Activated naive CD4-positive, alpha-beta T cell treated with Interleukin-2 at 50 U/mL for 16 hours (primary cell): ENCODE measurements at regions not wholly inside any gene's neighbourhood (a gene's known extent, or its start where the extent isn't known, plus 50 kb on each side); places are given as distances from the start of the nearest gene placed in this dataset.
"Not testable (repeated sequence)": the region's sequence is repeated elsewhere in the genome, so short reads cannot be mapped to it uniquely, and the experiment has no call there.

Source experiments
- DNase-seq: peaks from one replicate; pipeline ENCODE4 v3.0.0-alpha.2; 2020

DNA sequence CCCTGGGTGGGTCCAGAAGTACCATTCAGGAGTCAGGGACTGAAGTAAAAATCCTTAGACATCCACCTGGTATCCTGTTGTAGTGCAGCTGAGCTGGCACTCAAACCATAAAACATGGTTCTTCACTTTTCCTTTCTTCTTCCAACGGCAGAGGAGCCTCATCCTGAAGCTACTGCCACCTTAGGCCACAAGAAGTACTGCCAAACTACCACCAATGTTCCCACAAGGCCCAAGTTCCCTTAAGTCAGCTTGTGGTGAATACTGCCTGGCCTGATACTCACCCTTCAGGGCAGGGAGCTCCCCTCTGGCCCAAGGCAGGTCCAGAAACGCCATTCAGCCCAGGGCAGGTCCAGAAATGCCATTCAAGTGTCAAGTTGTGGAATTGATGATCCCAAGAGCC is 1053.4 kb upstream of the CITED2 start:
- no peak for DNase-seq

DNA sequence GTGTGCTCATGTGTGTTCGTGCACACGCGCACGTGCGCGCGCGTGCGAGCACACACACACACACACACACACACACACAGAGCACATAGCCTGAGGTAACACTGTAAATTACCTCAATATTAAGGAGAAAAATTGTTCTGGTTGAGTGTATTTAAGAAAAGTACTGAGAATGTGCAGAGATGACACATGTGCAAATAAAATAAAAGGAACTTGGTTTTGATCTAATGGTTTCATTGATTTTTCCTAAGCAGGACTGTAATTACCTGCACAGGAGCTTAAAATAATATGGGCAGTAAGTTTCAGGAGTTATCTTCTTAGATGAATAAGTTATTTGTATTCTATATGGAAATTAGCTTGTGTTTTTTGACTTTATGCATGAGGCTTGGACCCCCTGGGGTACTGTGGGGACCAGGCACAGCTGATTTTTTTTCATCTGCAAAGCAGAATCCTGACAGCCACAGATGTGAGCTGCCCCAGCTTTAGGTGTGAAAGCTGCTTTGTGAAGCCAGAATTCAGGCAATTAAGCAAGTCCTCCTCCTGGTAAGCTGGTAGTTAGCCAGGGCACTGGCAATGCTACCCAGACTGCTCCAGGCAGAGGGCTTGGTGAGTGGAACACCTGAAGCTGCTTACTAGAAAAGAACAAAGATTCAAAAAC is 1040.6 kb upstream of the CITED2 start:
- DNase-seq = no peak

DNA sequence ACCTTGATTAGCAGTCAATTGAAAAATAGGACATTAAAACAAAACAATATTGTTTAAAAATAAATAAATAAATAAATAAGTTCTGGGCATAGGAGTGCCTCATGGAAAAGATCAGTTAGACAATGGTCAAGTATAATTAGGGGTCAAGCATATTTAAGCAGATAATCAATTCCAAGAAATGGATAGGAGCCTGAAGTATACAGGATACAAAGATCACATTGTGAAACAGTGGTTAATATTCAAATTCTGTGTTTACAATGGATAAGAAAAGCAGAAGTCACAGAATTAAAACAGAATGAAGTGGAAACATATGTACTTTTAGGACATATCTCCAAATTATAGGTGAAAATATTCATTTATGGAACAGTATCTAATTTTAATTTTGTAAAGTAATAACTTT is 1028.6 kb upstream of the CITED2 start:
- DNase-seq = no peak

DNA sequence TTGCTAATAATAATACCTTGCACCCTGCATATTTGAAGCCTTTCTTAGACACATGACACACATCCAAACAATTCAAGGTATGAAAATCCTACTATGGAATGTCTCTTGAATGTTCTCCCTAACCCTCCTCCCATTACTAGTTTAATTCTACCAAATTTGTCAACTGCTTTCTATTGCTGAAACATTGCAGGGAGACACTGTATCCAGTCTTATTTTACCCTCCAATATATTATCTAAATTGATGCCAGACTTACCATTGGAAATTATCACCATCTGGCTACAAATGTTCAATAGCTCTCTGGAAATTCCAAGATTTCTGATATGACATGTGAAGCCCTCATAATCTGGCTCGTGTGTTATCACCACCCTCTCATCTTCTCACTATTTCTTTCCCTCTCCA is 1027.3 kb upstream of the CITED2 start:
- DNase-seq = no peak

DNA sequence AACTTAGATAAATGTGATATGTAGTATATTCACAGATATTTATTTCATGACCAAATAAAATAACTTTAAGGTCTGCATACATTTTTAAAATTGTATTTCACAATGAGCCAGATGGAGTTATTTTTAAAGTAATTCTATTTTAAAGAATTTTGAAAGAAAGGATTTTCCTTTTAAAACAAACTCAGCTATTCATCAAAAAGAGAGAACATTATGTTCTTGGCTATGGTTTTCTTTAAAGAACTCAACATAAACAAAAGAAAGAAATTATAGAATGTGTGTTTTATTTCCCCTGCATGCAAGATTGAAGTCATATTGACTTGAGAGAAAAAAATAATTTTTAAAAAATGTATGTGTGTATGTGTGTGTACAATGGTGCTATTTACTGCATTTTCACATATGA is 1023.6 kb upstream of the CITED2 start:
- no peak for DNase-seq

DNA sequence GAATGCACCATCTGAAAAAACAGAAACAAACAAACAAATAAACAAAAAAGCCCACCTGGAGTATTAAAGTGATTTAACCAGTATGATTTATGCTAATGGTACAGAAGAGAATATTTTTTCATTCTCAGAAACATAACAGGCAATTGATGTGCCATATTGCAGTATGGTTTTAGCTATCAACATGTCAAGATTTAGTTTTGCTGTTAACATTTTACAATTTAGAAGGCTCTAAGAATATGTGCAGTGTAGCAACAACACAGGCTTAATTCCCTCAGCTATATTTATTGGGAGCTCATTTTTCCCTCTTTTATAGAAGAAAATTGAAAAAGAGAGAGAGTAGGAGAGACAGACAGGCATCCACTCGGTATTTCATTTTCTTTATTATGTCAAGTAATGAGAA is 1022.7 kb upstream of the CITED2 start:
- no peak for DNase-seq

DNA sequence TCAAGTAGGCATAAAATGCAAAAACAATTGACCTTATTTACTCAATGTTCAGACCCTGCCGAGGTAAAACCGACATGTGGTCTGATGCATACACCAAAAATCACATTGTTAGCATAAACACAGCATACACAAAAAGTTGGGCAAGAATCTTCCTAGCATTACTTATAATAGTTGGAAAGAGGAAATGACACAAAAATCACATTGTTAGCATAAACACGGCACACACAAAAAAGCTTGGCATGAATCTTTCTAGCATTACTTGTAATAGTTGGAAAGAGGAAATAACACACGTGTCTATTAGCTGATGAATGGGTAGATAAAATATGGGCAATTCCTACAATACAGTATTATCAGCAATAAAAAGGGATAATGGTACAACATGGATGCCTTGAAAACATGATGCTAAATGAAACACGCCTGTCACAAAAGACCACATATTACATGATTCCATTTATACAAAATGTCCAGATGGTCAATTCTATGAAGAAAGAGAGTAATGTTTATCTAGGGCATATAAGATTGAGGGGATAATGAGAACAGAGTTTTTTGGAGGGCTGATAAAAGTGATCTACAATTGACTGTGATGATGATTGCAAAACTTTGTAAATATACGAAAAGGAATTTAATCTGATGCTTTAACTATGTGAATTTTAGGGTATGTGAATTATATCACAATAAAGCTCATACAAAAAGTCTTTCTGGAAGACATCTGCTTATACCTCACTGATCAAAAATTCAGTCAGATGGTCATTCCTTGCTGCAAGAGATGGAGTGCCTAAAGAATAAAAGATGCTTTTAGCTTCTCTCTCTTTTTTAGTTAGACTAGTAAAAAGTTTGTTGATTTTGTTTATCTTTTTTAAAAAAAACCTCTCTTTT is 1019.5 kb upstream of the CITED2 start:
- no peak for DNase-seq

DNA sequence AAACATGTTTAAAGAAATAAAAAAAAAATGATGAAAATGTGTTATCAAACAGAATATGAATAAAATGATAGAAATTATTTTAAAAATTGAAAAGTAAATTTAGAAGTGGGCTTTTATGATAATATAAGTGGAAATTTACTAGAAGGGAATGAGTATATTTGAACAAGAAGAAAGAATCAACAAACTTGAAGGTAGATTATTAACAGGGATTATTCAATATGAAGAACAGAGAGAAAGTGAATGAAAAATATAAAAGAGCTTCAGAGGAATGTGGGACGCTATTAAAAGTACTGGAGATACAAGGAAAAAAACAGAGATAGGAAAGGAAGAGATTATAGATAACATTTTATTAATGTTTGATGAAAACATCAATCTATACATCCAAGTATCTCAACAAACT is 1014.4 kb upstream of the CITED2 start:
- no peak for DNase-seq

DNA sequence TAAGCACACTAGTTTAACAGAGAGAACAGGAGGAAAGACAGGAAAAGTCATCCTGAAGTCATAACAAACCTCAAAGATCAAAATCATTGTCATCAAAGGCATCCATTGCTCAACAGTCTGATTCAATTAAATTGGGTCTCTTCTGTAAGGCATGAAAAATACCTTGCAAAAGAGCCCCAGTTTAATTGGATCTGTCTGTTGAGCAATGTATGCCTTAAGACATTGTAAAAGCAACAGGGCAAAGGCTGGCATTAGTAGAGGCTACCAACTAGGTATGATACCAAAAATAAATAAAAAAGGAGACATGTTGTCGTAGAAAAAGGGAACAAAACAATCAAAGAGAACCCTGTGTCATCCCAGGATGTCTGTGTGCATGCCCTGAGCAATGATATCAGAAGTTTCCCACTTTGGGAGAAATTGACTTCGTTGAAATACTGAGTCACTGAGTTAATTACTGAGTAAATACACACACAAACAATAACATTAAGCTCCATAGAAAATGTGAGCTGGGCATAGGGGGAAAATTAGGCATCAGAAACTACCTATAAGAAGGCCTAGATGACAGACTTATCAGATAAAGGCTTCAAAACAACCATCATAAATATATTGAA is 1013.8 kb upstream of the CITED2 start:
- DNase-seq = no peak

DNA sequence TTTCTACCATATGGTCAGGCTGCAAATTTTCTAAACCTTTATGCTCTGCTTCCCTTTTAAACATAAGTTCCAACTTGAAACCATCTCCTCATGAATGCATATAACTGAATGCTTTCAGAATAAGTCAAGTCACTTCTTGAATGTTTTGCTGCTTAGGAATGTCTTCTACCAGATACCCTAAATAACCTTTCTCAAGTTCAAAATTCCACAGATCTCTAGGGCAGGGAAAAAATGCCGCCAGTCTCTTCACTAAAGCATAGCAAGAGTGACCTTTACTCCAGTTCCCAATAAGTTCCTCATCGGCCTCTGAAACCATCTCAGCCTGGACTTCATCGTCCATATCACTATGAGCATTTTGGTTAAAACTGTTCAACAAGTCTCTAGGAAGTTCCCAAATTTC is 1011.2 kb upstream of the CITED2 start:
- DNase-seq = no peak

DNA sequence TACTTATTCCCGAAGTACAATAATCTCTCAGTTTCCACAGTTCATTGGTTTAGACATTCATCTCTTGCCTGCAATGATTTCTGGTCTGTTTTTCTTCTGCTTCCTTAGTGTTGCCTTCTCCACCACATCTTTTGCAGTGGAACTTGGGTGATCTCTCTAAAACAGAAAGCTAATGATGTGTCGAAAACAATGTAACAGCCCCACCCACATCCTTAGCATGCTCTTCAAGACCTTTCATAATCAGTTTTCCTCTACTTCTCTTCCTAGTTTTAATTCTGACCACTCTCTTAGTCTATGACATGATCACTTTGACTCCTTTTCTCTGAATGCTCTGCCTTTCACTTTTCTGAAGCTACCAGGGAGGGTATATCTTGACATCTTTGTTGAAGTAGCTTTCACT is 1007.9 kb upstream of the CITED2 start:
- no peak for DNase-seq

DNA sequence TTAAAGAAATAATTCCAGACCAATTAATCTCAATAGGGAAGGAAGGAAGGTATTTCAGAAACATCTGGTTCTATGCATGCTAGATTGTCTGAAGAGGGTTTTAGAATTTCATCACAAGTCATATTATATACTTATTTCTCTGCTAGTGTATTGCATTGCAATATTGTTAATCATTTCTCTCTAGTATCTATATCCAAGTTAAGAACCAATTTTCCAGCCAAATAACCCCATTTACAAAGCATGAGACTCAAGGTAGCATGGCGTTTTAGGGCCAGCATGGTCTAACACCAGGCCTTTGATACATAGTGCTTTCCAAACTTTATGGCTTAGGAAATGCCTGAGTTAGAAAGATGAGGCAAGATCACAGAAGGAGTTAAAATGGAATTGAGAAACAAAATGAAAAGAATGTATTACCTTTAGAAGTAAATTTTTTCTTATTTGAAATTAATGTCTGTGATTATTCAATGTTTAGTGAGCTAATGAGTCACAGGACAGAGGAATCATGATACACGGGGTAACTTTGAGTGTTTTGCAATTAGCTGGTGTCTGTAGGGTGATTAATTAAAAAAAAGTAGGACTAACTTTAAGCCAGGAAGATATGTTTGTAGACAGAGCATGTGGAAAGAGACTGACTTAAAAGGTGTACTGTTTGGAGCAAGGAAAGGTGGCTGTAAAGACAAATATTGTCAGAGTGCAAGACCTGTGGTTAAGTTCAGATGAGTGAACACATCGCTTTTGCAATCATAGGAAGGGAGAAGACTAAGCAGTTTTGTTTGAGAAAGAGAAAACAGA is 1006.2 kb upstream of the CITED2 start:
- DNase-seq = no peak

DNA sequence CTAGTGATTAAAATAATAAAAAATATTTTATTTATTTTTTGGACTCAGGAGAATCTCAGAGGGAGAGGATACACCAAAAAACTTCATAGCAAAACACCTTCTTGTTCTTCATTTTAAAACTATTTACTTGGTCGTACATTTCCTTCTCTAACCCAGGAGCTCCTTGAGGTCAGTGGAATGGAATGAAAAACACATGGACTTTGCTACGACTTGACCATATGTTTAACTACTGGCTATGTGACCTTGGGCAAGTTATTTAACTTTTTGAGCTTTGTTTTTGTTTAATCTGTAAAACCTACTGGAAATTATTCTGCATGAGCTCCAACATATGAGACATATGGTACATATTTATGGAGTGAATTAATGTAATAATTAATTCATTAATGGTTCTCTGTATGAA is 1005.5 kb upstream of the CITED2 start:
- DNase-seq = no peak

DNA sequence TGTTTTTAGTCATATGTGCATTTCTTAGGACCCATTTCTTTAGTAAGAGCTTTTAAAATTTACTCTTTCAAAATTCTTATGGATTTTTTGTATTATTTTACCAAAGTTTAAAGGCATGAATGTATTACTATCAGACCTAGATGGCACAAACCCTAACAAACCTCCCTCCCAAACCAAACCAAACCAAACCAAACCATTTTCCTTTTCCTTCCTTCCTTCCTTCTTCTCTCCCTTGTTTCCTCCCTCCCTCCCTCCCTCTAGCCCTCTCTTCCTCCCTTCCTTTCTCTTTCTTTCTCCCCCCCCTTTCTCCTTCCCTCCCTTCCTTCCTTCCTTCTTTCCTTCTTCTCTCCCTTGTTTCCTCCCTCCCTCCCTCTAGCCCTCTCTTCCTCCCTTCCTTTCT is 1001.8 kb upstream of the CITED2 start:
- DNase-seq = no peak

DNA sequence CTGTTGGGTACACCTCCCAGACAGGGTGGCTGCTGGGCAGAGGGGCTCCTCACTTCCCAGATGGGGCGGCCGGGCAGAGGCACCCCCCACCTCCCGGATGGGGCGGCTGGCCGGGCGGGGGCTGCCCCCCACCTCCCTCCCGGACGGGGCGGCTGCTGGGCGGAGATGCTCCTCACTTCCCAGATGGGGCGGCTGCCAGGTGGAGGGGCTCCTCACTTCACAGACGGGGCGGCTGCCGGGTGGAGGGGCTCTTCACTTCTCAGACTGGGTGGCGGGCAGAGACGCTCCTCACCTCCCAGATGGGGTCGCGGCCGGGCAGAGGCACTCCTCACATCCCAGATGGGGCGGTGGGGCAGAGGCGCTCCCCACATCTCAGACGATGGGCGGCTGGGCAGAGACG is 999.3 kb upstream of the CITED2 start:
- DNase-seq = not testable (repeated sequence)

DNA sequence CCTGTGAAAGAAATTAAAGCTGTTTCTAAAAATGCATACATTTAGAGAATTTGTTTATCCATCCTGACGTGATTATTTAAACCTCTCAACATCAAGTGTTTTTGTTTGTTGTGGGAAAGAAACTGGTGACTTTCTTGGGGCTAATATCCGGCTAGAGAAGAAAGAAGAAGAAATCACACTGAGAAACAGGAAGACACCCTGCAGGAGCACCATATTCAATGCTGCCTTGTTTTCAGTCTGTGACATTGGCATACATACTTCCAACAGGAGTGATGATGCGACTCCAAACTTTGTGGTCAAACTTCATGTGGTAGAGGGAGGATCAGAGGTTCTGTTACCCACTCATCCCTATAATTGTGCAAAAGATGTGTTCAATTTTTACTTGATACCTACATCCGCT is 997.6 kb upstream of the CITED2 start:
- no peak for DNase-seq

DNA sequence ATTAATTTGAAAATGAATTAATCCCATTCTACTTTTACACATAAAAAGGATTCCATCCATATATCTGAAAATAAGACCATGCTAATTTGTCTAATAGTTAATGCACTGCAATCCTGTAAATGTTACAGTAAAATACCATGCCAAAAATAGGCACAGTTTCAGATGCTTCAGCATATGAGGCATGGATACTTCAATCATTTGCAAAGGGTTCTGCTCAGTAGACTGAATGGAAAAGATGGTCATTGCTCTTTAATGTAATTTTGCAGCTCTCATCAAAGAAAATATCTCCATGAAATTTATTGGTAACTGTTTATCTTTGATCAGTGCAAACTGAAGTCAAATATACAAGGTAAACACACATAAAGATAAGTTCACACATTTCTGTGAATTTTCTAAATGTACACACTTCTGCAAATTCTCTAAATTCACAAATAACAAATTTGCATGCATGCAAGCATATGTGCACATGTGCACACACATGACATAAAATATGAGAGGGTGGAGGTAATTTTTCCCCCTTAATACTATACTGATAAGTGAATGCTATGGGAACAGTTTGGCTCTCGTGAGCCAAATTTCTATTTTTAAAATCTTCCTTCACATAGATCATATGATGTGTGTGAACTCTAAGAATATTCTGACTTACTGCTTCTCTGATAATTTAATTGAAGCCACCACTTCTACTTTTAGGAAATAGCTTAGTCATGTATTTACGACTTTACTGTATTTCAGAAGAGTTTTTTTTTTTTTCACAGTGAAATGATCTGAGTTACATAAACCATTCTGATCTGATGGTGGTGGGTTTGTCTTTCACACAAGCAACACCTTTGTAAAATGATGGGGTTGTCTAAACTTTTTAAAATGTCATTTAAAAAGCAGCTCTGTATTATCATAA is 996.8 kb upstream of the CITED2 start:
- no peak for DNase-seq

DNA sequence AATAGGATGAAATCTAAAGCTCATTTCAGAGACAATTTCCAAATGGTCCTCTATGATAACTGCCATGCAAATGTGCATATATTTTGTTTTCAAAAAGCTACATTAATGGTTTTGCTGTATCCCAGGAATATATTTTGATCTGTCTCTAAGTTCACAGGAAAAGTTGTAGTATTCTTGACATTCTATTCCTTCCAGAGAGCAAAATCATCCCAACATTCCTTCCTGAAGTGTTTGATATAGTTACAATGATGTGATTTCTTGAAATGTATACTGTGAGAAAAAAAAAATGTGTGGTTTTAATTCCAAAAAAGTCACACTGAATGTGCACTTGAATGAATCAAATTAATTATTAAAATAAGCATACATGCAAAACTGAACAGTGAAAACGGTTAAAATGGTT is 996.0 kb upstream of the CITED2 start:
- DNase-seq = no peak

DNA sequence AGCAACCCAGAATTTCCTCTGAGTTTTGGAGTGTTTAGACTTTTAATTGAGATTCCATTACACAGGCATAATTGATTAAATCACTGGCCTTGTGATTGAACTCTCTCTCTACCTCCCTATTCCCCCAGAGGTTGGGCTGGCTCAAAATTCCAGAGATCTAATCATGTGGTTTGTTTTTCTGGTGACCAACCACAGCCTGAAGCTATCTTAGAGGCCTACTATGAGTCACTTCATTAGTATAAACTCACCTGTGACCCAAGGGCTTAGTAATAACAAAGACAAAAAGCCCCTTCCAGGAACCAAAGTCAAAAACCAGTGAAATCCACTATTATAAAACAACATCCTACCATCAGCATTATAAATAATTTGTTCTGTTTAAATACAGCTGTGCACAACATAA is 992.5 kb upstream of the CITED2 start:
- no peak for DNase-seq

DNA sequence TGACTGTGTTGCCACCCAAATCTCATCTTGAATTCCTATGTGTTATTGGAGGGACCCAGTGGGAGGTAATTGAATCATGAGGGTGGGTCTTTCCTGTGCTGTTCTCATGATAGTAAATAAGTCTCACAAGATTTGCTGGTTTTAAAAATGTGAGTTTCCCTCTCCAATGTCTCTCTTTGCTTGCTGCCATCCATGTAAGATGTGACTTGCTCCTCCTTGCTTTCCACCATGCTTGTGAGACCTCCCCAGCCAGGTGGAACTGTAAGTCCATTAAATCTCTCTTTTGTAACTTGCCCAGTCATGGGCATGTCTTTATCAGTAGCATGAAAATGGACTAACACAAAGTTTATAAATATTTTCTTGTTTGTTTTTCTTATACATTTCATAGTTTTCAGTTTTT is 990.5 kb upstream of the CITED2 start:
- DNase-seq = no peak

DNA sequence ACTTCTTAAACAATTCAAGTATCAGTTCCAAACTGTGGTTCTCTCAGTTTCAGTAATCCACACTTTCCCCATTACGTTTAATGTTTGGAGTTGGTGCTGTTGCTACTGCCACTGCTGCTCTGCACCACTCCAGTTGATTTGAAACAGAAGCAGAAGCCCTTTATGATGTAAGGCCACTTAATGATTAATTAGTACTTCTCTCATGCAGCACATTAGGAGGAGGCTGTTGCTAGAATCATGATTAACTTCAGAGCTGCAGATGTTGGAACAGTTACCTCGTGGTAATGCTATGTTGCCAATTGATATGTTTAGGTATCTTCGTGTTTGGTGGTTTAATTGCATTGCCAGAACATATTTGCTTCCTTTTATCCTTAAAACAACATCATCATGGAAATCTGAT is 986.2 kb upstream of the CITED2 start:
- no peak for DNase-seq

DNA sequence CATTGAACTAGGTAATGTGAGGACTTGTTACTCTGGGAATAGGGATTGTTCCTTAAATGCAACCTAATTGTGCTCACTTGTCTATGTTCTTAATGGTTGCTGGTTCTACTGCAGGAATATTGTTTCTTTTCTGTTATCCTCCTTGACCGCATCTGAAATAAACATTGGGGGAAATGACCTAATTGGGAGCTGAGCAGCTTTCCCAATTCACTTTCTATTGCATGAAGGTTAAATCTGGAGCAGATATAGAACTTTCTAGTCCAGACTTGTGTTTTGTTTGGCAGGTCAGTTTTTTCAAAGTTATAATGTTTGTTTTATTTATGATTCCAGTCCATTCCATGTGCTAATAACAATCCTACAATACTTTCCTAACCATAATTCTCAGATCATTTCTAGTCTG is 981.0 kb upstream of the CITED2 start:
- no peak for DNase-seq
